ENCODE measurements at regions not wholly inside any gene's neighbourhood (a gene's known extent, or its start where the extent isn't known, plus 50 kb on each side); places are given as distances from the start of the nearest gene placed in this dataset.

DNA sequence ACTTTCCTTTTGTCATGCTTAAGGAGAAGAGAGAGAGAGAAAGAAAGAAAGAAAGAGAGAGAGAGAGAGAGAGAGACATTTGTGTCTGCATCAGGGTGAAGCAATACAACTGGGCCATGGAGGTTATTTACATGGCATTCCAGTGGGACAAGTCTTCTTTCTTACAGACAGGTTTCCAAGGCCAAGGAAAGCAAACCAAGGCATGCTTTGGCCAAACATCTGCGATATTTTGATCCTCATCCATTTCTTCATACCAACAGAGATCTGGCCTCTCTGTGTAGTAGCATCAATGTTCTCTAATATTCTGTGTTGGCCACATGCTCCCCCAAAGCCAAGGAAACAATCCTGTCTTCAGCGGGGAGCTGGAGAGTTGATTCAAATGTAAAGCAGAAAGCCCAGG lies 292.1 kb downstream of the SETD4 start:
- CTCF ChIA-PET, result interaction anchor here (1.0 to 1.4 kb wide), 2 partner anchors 17 to 72 kb away, joined by 3 to 4 read pairs; no protein-coding TSS in a partner anchor

DNA sequence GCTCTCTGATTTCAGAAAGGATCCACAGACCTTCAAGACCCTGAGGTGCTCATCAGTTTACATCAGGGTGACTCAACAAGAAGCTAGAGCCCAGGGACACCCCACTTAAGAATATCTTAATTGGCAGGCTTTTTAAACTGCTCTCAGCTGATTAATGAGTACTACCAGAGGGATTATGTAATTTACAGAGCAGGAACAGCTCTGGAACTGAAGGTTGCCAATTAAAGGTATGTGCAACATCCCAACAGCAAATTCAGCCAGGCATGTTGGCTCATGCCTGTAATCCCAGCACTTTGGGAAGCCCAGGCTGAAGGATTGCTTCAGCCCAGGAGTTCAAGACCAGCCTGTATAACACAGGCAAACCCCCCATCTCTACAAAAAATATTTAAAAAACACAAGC lies 295.7 kb downstream of the SETD4 start:
- TF ChIP-seq, protein P1, sequence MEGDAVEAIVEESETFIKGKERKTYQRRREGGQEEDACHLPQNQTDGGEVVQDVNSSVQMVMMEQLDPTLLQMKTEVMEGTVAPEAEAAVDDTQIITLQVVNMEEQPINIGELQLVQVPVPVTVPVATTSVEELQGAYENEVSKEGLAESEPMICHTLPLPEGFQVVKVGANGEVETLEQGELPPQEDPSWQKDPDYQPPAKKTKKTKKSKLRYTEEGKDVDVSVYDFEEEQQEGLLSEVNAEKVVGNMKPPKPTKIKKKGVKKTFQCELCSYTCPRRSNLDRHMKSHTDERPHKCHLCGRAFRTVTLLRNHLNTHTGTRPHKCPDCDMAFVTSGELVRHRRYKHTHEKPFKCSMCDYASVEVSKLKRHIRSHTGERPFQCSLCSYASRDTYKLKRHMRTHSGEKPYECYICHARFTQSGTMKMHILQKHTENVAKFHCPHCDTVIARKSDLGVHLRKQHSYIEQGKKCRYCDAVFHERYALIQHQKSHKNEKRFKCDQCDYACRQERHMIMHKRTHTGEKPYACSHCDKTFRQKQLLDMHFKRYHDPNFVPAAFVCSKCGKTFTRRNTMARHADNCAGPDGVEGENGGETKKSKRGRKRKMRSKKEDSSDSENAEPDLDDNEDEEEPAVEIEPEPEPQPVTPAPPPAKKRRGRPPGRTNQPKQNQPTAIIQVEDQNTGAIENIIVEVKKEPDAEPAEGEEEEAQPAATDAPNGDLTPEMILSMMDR (IDR thresholded peaks at IDR 0.05; ENCODE audit: insufficient read depth, low read length, missing control alignments), result no peak
- ChIA-PET CTCF (no interaction called here), POLR2A (no interaction called here)

More for the DNA sequence above, 292.1 kb downstream of the SETD4 start:
- no peak overlapping the region for H3K4me3 ChIP-seq (ENCODE audit: low read depth, low read length)
- TF ChIP-seq, protein P1 (IDR thresholded peaks at IDR 0.05; ENCODE audit: insufficient read depth, low read length, missing control alignments), result no peak
- POLR2A ChIA-PET, result no interaction called here
- no peak for DNase-seq (ENCODE audit: low read depth, low spot score)

DNA sequence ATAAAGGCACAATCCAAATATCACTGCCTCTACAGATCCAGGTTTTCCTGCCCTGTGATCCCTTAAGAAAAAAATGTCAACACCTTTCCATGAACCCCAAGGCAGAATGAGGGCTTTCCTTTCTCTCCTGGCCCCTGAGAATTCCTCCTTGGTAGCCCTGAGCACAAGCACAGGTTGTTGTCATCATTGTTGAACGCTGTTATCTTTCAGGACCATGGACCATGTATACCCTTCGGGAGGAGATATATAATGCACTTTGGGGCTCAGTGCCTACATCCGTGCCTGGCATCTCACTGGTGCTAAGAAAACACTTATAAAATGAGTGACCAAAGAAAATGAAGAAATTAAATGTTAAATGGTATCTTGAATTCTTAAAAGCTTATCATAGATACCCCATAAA lies 296.2 kb downstream of the SETD4 start:
- DNase-seq (ENCODE audit: low read depth, low spot score), result no peak
- H3K4me3 ChIP-seq (ENCODE audit: low read depth, low read length), result no peak overlapping the region
- POLR2A ChIA-PET, result no interaction called here
- CTCF ChIA-PET, result no interaction called here
- TF ChIP-seq, protein P1 (IDR thresholded peaks at IDR 0.05; ENCODE audit: insufficient read depth, low read length, missing control alignments), result no peak

More for the DNA sequence above, 295.7 kb downstream of the SETD4 start:
- no peak overlapping the region for H3K4me3 ChIP-seq (ENCODE audit: low read depth, low read length)
- no peak for DNase-seq (ENCODE audit: low read depth, low spot score)

DNA sequence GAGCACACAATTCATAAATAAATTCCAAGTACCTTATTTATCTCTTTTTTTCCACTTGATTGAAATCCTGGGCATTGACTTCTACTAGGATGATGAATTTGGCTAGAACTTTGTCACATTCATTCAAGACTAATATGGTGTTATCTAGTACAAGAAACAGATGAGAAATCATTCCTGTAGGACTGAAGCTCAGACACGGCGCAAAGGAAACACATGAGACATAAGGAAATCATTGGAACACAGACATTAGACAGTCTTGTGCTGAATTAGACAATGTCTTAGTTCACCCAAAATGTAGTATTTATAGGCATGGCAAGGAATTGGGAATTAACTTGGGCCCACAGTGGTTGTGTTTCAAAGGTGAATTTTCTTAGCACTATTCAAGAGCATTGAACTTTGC lies 305.7 kb downstream of the SETD4 start:
- DNase-seq (ENCODE audit: low read depth, low spot score), result no peak
- POLR2A ChIA-PET, result no interaction called here
- no peak overlapping the region for H3K4me3 ChIP-seq (ENCODE audit: low read depth, low read length)
- TF ChIP-seq, protein P1 (IDR thresholded peaks at IDR 0.05; ENCODE audit: insufficient read depth, low read length, missing control alignments), result no peak
- CTCF ChIA-PET, result interaction anchor here (1.1 kb wide), 1 partner anchor 31 kb away, joined by 3 read pairs; no protein-coding TSS in a partner anchor

DNA sequence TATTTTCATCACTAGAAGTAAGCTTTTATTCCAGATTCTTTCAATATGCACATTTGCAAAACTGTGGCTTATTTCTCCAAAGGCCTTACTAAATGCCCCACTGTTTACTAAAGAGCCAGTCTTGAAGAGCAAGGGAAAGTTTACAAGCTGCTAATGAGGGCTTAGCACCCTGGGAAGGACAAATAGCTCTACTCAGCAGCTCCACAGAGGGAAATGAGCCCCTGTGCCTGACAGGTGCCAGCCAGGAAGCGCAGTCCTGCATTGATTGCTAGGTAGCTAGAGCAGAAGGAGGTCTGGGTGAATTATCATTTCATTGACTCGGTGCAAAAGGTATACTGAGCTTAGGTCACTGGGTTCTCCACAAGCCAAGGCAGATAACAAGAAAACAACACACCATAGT lies 307.0 kb downstream of the SETD4 start:
- no peak for DNase-seq (ENCODE audit: low read depth, low spot score)
- POLR2A ChIA-PET, result no interaction called here
- TF ChIP-seq, protein P1 (IDR thresholded peaks at IDR 0.05; ENCODE audit: insufficient read depth, low read length, missing control alignments), result no peak
- CTCF ChIA-PET, result interaction anchor here (1.0 to 1.8 kb wide), 4 partner anchors 9 to 29 kb away, joined by 3 to 4 read pairs (median 4); no protein-coding TSS in a partner anchor
- H3K4me3 ChIP-seq (ENCODE audit: low read depth, low read length), result no peak overlapping the region

DNA sequence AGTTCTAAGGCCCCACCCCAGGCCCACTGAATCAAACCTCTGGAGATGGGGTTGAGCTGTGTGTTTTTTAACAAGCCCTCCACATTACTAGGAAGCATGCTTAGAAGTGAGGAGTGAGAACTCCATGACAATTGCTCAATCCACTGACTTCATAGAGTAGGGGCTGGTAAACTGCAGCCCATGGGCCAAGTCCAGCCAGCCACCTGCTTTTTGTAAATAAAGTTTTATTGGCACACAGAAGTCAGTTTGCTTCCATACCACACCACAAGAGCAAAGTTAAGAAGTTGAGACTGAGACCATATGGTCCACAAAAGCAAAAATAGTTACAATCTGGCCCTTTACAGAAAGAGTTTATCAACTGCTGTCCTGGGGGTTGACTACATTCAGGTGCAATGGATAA lies 309.2 kb downstream of the SETD4 start:
- ChIA-PET POLR2A (no interaction called here), CTCF (no interaction called here)

More for the DNA sequence above, 309.2 kb downstream of the SETD4 start:
- DNase-seq (ENCODE audit: low read depth, low spot score), result no peak
- TF ChIP-seq, protein P1 (IDR thresholded peaks at IDR 0.05; ENCODE audit: insufficient read depth, low read length, missing control alignments), result no peak
- no peak overlapping the region for H3K4me3 ChIP-seq (ENCODE audit: low read depth, low read length)

Measured in AG04449 (cell line).